GM12874 (cell line): ENCODE measurements at regions not wholly inside any gene's neighbourhood (a gene's known extent, or its start where the extent isn't known, plus 50 kb on each side); places are given as distances from the start of the nearest gene placed in this dataset.

ENCODE experiments used
- TF ChIP-seq, protein P1 (sequence below): IDR thresholded peaks from 2 replicates; pipeline ENCODE4 v1.5.1; 2011; ENCODE audit warnings: low read depth, mild to moderate bottlenecking, control low read depth, low read length, moderate library complexity; ENCODE audit not compliant: insufficient read depth

DNA sequence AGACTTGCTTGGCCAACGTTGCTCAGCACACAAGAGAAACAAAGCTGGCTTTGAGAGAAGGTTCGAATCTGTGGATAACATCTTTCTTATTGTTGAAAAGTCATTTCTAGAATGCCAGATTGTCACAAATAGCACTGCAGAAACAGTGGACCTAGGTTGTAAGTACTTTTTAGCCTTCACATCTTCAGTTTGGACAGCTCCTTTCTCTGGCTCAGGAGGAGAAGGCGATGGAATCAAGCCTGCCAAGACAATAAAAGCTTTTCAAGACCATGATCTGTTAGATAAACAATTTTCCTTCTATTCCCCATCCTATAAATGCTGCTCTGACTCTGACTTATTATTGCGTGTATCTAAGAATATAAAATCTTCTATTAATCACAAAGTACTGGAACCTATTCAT lies 615.2 kb upstream of the SEMA6A start:
- TF ChIP-seq, protein P1, sequence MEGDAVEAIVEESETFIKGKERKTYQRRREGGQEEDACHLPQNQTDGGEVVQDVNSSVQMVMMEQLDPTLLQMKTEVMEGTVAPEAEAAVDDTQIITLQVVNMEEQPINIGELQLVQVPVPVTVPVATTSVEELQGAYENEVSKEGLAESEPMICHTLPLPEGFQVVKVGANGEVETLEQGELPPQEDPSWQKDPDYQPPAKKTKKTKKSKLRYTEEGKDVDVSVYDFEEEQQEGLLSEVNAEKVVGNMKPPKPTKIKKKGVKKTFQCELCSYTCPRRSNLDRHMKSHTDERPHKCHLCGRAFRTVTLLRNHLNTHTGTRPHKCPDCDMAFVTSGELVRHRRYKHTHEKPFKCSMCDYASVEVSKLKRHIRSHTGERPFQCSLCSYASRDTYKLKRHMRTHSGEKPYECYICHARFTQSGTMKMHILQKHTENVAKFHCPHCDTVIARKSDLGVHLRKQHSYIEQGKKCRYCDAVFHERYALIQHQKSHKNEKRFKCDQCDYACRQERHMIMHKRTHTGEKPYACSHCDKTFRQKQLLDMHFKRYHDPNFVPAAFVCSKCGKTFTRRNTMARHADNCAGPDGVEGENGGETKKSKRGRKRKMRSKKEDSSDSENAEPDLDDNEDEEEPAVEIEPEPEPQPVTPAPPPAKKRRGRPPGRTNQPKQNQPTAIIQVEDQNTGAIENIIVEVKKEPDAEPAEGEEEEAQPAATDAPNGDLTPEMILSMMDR = no peak

- TF ChIP-seq, protein P1 = no peak
These were observed 613.6 kb upstream of the SEMA6A start for GRCh38 chr5:117188211-117188610.

GRCh38 chr5:117186751-117187150 lies 612.1 kb upstream of the SEMA6A start:
- TF ChIP-seq, protein P1 = no peak

DNA sequence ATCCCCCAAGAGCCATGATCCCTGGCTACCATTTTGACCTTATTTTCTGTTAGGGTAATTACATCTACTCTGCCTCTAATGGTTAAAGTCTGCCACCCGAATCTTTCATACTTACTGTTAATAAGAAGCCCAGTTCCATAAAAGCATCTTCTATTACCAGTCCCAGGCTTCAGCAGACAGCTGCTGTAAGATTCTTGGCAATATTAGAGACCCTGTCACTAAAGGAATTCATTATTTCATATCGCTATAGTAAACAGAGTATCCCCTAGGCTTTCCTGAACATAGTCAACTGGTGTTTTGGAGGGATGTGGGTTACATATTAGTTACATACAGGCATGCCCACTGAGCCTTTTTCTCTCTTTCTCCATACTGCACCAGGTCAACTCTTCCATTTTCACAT lies 608.7 kb upstream of the SEMA6A start:
- TF ChIP-seq, protein P1 = no peak

GRCh38 chr5:117182104-117182503 lies 607.5 kb upstream of the SEMA6A start:
- TF ChIP-seq, protein P1 = no peak

DNA sequence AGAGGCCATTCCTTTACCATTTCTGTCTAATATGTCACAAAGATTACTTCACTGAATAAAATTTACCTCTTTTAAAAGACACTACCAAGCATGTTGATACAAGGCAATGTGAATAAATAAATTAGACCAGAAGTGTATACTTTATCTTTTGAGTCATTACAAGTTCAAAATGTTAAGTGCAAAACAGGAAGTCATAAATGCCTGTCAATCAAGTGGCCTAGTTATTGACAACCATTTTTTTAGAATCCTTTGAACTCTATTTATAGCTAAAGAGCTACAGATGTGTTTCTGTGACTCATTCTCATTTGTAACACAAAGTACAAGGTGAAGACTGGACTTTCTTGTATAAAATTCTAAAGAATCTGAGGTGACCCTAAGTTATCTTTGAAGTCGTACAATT lies 602.7 kb upstream of the SEMA6A start:
- TF ChIP-seq, protein P1 = no peak

DNA sequence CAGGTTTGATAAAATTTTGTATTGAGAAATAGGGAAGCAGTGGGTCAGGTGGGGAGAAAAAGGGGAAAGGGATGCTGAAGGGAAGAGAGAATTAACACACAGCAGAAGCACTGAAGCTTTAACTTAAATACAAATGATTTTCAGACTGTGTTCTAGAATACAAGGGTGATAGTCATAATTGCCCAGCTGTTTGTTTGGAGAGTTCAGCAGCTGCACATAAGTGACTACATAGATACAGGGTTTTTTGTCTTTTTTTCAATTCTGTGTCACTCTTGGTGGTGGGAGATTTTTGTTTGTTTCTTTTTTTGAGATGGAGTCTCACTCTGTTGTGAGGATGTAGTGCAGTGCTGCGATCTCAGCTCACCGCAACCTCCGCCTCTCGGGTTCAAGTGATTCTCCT lies 590.4 kb upstream of the SEMA6A start:
- TF ChIP-seq, protein P1 = no peak
